GM12878 (cell line): ENCODE measurements at regions not wholly inside any gene's neighbourhood (a gene's known extent, or its start where the extent isn't known, plus 50 kb on each side); places are given as distances from the start of the nearest gene placed in this dataset.

Source experiments
- BCLAF1 ChIP-seq: fragments of 450-650 bp; IDR thresholded peaks from 2 replicates; pipeline ENCODE4 v1.6.1; 2017; ENCODE audit warnings: antibody characterized with exemption, mild to moderate bottlenecking, moderate library complexity
- CHD2 ChIP-seq: IDR thresholded peaks from 2 replicates; pipeline ENCODE4 v1.6.1; 2011; ENCODE audit warnings: low read depth, low read length, improper control_type of control experiment, borderline replicate concordance
- CTCF ChIP-seq, 3 experiments: IDR thresholded peaks in 2 of 3; conservative IDR thresholded peaks in 1 of 3; 2 replicates each; pipeline ENCODE4 v1.5.1; 2011; ENCODE audit warnings: low read depth in 3 of 3, low read length in 3 of 3, mild to moderate bottlenecking in 3 of 3, control low read depth in 2 of 3, moderate library complexity in 2 of 3, inconsistent platforms in 1 of 3, mixed read lengths in 1 of 3; ENCODE audit not compliant: control insufficient read depth in 2 of 3, insufficient read depth in 1 of 3; ENCODE audit errors: extremely low read depth in 1 of 3
- GABPA ChIP-seq: IDR thresholded peaks from 2 replicates; pipeline ENCODE4 v1.6.1; 2014; ENCODE audit warnings: antibody characterized with exemption, low read depth, mild to moderate bottlenecking, inconsistent platforms
- IRF3 ChIP-seq: fragments of 450-650 bp; IDR thresholded peaks from 2 replicates; pipeline ENCODE4 v1.6.1; 2014; ENCODE audit warnings: mild to moderate bottlenecking
- MAX ChIP-seq: IDR thresholded peaks from 2 replicates; pipeline ENCODE4 v1.6.1; 2012; ENCODE audit warnings: low read depth, low read length, improper control_type of control experiment
- PBX3 ChIP-seq: IDR thresholded peaks from 2 replicates; pipeline ENCODE4 v1.6.1; 2011; ENCODE audit warnings: mild to moderate bottlenecking, low read depth, low read length, moderate library complexity; ENCODE audit not compliant: insufficient replicate concordance
- POLR2AphosphoS5 ChIP-seq: IDR thresholded peaks from 2 replicates; pipeline ENCODE4 v1.6.1; 2011; ENCODE audit warnings: mild to moderate bottlenecking, low read length, inconsistent platforms
- ZBTB11 ChIP-seq: fragments of 450-650 bp; formaldehyde crosslinking; IDR thresholded peaks from 2 replicates; pipeline ENCODE4 v1.5.0; 2022; ENCODE audit warnings: mild to moderate bottlenecking, missing genetic modification characterization
- ZNF274 ChIP-seq: IDR thresholded peaks from one replicate; pipeline ENCODE4 v1.8.0; 2011; ENCODE audit not compliant: insufficient read length, insufficient read depth

GRCh38 chr13:90950160-90950559, 397.3 kb upstream of the MIR17HG start:
- TF ChIP-seq ZBTB11 (CRISPR knock-in tag) (no peak), ZNF274 (no peak), BCLAF1 (no peak), IRF3 (no peak), PBX3 (no peak), CTCF (IDR thresholded peaks at IDR 0.05 in 2 of 3, conservative IDR thresholded peaks at IDR 0.05 in 1 of 3; ENCODE audit: control insufficient read depth in 2 of 3, extremely low read depth in 1 of 3, insufficient read depth in 1 of 3, low read depth in 3 of 3, low read length in 3 of 3) (no peak), GABPA (no peak), MAX (no peak), CHD2 (no peak), POLR2AphosphoS5 (no peak)
